ENCODE measurements at regions not wholly inside any gene's neighbourhood (a gene's known extent, or its start where the extent isn't known, plus 50 kb on each side); places are given as distances from the start of the nearest gene placed in this dataset.

GRCh38 chr12:97200181-97200580 is 262.4 kb upstream of the RMST start:
- no peak for DNase-seq (ENCODE audit: low spot score)
- in situ Hi-C loops (cut with MboI; ENCODE audit: low pct_unique_long_range_greater_than_20kb, low sequenced_read_pairs, unreplicated experiment) = no loop called here
- TF ChIP-seq, protein P1, sequence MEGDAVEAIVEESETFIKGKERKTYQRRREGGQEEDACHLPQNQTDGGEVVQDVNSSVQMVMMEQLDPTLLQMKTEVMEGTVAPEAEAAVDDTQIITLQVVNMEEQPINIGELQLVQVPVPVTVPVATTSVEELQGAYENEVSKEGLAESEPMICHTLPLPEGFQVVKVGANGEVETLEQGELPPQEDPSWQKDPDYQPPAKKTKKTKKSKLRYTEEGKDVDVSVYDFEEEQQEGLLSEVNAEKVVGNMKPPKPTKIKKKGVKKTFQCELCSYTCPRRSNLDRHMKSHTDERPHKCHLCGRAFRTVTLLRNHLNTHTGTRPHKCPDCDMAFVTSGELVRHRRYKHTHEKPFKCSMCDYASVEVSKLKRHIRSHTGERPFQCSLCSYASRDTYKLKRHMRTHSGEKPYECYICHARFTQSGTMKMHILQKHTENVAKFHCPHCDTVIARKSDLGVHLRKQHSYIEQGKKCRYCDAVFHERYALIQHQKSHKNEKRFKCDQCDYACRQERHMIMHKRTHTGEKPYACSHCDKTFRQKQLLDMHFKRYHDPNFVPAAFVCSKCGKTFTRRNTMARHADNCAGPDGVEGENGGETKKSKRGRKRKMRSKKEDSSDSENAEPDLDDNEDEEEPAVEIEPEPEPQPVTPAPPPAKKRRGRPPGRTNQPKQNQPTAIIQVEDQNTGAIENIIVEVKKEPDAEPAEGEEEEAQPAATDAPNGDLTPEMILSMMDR (IDR thresholded peaks at IDR 0.05; ENCODE audit: extremely low read depth, insufficient read depth, missing control alignments) = no peak

GRCh38 chr12:97203408-97203807 is 259.2 kb upstream of the RMST start:
- TF ChIP-seq, protein P1 (IDR thresholded peaks at IDR 0.05; ENCODE audit: extremely low read depth, insufficient read depth, missing control alignments) = no peak
- no peak for DNase-seq (ENCODE audit: low spot score)
- in situ Hi-C loops (cut with MboI; ENCODE audit: low pct_unique_long_range_greater_than_20kb, low sequenced_read_pairs, unreplicated experiment) = no loop called here

DNA sequence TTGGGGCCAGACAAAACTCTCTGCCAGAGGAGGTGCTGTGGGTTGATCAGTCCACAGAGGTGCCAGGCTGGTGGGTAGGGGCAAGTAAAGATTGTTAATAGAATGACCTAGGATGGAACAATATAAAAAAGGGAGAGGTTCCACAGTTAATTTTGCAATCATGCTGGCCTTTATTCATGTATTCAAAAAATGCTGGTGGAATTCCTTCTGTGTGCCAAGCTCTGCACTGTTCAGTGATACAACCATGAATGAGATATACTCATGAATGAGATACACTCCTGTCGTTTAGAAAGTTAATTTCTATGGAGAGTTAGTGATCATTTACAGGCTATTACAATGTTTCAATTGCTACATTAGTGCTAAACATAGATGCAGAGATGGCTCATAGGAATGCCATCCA is 252.6 kb upstream of the RMST start:
- TF ChIP-seq, protein P1 (IDR thresholded peaks at IDR 0.05; ENCODE audit: extremely low read depth, insufficient read depth, missing control alignments) = no peak
- in situ Hi-C loops (cut with MboI; ENCODE audit: low pct_unique_long_range_greater_than_20kb, low sequenced_read_pairs, unreplicated experiment) = no loop called here
- no peak for DNase-seq (ENCODE audit: low spot score)

GRCh38 chr12:97211416-97211930 is 251.1 kb upstream of the RMST start:
- in situ Hi-C loops (cut with MboI; ENCODE audit: low pct_unique_long_range_greater_than_20kb, low sequenced_read_pairs, unreplicated experiment) = no loop called here

DNA sequence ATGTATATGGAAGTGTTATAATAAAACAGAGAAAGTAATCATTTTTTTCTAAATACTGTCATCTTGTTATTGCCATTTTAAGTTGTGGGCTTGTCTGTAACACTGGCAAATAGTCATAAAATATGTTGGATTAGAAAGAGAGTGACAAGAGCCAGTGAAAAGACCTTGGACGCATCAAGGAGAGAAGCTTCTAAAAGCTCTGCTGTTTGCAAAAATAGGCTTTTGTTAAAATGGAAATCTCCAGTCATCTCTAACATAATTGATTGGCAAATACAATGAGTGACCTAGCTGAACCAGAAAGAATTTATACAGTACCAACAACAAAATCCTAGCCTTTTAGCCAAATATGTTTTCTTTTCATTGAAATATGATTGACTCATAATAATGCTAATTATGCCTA is 245.8 kb upstream of the RMST start:
- DNase-seq (ENCODE audit: low spot score) = no peak
- TF ChIP-seq, protein P1 (IDR thresholded peaks at IDR 0.05; ENCODE audit: extremely low read depth, insufficient read depth, missing control alignments) = no peak
- in situ Hi-C loops (cut with MboI; ENCODE audit: low pct_unique_long_range_greater_than_20kb, low sequenced_read_pairs, unreplicated experiment) = no loop called here

More at GRCh38 chr12:97211416-97211930, 251.1 kb upstream of the RMST start:
- TF ChIP-seq, protein P1 (IDR thresholded peaks at IDR 0.05; ENCODE audit: extremely low read depth, insufficient read depth, missing control alignments) = no peak
- DNase-seq (ENCODE audit: low spot score) = no peak

DNA sequence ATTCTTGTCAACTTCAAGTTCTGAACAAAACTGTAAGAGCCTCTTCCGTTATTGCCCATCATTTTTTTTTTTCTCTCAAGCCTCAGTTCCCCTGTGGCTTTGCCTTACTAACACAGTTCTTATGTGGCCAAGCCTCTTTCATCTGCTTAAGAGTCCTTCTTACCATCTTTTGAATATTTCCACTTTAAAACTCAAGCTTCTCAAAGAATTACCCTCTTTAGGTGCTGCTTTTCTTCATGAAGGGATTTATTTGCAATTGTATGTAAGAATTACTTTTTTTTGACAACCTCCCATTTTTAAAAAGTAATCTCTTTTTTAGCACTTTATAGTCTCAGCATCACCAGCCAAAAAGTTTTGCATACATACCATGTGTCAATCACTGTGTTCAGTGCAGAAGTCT is 240.2 kb upstream of the RMST start:
- DNase-seq (ENCODE audit: low spot score) = no peak
- in situ Hi-C loops (cut with MboI; ENCODE audit: low pct_unique_long_range_greater_than_20kb, low sequenced_read_pairs, unreplicated experiment) = no loop called here
- TF ChIP-seq, protein P1 (IDR thresholded peaks at IDR 0.05; ENCODE audit: extremely low read depth, insufficient read depth, missing control alignments) = no peak

- in situ Hi-C loops (cut with MboI; ENCODE audit: low pct_unique_long_range_greater_than_20kb, low sequenced_read_pairs, unreplicated experiment) = no loop called here
- DNase-seq (ENCODE audit: low spot score) = peak; percentile 12
- TF ChIP-seq, protein P1 (IDR thresholded peaks at IDR 0.05; ENCODE audit: extremely low read depth, insufficient read depth, missing control alignments) = no peak
These were observed 239.2 kb upstream of the RMST start for GRCh38 chr12:97223419-97223818.
